HG03460 (cell line): ENCODE measurements at regions not wholly inside any gene's neighbourhood (a gene's known extent, or its start where the extent isn't known, plus 50 kb on each side); places are given as distances from the start of the nearest gene placed in this dataset.
"Not testable (repeated sequence)": the region's sequence is repeated elsewhere in the genome, so short reads cannot be mapped to it uniquely, and the experiment has no call there.

Experiments
- ATAC-seq: cut with Tn5 transposase; IDR thresholded peaks from one replicate; pipeline ENCODE4 v1.9.1; 2021; ENCODE audit not compliant: unreplicated experiment

DNA sequence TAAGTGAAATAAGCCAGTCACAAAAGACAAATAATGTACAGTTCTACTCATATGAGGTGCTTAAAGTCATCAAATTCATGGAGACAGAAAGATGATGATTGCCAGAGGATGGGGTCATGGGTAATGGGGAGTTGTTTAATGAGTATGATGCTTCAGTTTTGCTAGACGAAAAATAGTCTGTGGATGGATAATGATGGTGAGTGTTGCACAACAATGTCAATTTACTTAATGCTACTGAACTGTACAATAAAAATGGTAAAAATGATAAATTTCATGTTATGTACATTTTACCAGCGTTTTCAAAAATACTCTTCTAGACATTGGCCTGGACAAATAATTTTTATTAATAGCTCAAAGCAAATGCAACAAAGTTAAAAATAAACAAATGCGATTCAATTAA lies 118.5 kb upstream of the KYNU start:
- ATAC-seq, result no peak

DNA sequence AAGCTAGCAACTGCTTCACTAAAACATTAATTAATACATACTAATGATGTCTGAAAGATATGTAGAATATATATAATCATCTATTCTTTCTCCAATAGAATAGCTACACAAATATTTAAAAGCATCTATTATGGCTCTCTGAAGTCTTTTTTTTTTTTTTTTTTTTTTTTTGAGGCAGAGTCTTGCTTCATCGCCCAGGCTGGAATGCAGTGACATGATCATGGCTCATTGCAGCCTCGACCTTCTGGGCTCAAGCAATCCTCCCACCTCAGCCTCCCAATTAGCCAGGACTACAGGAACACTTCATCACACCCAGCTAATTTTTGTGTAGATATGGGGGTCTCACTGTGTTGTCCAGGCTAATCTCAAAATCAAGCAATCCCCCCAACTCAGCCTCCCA lies 120.4 kb upstream of the KYNU start:
- ATAC-seq, result no peak

DNA sequence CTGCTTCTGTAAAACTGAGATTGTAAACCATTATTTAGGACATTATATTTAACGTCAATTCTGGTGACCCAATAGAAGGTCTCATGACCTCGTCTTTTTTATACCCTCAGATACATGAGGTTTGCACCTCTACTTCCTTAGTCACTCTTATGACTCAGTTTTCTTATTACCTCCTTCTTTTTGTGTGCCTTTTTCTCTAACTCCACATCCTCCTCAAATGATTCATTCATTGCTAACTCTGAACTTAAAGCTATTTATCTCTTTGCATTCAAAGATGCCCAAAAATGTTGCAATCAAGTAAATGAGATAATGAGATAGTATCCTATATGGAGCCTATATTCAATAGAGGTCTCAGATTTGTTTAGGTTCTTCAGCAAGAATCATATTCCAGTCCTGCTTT lies 121.0 kb upstream of the KYNU start:
- ATAC-seq, result no peak

DNA sequence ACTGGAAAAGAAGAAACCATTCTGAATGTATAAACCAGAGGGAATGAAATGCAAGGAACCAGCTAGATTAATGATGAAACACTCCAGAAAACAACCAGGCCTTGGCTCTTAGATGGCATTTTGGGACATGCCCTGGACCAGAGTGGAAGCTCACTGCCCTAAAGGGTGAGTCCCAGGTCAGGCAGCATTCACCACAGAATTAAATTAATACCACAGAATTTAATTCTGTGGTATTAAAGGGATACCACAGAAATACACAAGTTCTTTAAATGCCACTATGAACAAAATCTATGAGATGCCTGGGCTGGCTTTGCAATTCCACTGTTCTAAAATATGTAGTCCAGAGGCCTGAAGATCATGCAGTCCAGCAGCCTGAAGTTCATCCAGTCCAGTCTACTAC lies 122.3 kb upstream of the KYNU start:
- ATAC-seq, result no peak

DNA sequence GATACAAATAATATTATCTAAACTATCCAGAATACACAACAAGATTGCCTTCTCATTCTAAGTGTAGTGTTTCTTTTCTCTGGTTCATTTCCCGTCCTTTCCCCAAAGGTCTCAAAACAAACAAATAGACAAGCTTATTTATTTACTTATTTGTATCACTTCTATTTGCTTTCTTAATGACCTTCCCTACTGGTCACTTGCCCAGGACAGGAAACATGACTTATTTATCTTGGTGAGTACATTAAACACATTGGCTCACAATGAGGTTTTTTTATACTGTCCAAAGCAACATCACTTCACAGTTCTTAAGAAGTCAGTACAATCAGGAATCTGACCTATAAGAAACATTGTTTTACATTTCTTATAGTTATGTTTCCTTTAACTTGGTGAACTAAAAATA lies 123.3 kb upstream of the KYNU start:
- no peak for ATAC-seq

DNA sequence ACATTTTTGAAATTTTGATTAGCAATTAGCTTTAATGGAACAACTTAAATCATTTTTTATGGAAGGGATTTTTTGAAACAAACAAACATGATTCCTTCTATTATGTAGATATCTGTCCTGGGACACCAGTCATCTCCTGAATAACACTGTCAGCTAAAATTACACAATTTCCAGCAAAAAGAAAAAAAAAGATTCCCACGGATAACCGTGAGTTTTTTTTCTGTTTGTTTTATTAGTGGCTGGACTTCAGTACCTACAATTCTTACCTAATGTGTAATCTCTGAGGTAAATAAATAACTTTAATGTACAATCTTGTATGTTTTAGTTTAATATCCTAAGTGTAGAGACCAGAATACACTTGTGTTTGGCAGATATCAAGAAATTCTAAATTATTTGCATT lies 126.6 kb upstream of the KYNU start:
- ATAC-seq, result no peak

DNA sequence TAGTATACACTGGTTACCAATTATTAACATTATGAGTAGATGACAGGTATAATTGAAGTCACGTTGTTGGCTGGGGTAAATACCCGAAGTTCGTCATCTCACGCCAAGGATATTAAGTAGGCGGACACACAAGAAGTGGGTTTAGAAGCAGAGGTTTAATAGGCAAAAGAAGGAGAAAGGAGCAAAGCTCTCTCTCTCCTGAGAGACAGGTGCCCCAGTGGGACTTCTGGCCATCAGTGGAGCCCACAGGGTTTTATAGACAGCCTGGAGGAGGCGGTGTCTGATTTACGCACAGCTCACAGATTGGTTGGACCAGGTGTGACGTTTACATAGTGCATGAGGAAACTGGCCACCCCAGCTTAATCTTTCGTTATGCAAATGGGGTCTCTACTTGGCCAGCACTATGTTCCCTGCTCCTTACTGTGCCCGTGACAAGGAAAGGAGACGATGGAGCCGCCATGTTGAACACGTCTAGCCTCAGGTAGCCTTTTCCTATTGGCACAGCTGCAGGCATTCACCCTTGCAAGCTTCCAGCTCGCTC lies 128.8 kb upstream of the KYNU start:
- no peak for ATAC-seq

DNA sequence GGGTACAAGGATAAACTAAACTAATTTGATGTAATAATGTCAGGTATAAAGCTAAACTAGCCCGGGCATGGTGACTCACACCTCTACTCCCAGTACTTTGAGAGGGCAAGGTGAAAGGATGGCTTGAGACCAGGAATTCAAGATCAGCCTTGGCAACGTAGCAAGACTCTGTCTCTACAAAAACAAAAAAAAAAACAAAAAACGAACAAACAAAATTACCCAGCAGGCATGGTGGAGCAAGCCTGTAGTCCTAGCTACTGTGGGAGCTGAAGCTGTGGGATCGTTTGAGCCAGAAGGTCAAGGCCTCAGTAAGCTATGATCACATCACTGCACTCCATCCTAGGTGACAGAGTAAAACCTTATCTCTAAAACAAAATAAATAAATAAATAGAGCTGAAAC lies 131.8 kb upstream of the KYNU start:
- ATAC-seq, result no peak

DNA sequence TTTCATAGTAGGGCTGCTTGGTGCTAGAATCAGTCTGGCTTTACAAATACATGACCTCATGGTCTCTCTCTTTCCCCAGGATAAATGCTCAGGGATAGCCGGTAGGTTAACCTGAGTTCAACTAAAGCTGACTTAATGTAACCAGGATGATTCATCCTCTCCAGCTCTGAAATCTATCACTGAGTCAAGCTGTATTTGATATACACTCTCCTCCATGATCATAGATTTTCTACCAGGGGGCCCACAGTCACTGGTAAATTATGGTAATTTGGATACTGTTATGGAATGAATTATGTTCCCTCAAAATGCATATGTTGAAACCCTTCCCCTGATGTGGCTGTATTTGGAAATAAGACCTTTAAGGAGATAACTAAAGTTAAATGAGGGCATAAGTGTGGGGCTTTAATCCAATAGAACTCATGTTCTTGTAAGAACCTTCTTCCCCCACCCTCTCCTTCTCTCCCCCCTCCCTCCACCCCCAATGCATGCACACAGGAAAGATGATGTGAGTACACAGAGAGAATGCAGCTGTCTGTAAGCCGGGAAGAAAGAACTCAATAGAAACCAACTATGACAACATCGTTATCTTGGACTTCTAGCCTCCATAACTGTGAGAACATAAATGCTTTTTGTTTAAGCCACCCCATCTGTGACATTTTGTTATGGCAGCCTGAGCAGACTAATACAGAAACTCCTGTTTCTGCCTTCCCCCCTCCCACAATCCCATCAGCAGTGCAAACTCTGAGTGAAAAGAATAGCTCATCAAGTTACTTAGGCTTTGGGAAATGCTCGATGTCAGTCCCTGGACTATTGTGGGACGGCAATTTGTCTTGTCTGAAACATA lies 134.9 kb upstream of the KYNU start:
- no peak for ATAC-seq

DNA sequence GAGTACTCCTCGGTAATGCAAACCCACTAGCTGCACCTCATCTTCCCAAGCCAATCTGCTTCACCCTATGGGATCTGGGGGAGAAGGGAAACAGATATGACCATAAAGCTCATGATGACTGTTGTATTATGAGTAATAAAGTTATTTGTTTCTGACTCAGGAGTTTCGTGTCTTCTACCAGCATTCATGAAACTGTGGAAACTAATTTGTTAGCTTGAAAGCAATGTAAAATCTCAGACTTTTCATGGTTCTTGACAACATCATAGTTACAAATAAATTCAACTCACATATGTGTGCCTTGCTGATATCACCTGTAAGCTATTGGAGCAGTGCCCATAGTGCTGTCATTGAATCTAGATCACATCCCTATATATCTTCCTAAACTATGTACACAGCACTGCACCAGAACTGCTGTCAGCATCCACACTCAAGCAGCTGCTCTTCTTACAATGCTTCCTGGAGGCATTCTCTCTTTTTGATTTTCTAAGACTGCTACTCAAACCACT lies 135.6 kb upstream of the KYNU start:
- ATAC-seq, result no peak

DNA sequence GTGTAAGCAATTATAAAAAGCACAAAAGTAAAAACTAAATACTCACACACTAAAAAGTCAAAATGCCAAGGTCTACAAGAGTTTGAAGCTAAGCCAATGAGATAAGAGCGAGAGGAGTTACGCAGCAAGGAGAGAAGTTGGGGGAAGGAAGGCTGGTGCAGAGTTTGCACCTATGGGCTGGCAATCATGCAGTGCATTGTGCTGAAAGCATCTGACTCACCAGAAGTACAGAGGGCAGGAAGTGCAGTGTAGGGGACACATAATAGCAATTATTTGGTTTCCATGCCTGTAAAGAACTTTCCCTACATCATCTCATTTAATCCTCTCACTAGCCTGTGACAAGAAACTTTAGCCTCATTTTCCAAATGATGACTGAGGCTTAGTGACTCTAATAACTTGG lies 142.7 kb upstream of the KYNU start:
- ATAC-seq, result no peak

DNA sequence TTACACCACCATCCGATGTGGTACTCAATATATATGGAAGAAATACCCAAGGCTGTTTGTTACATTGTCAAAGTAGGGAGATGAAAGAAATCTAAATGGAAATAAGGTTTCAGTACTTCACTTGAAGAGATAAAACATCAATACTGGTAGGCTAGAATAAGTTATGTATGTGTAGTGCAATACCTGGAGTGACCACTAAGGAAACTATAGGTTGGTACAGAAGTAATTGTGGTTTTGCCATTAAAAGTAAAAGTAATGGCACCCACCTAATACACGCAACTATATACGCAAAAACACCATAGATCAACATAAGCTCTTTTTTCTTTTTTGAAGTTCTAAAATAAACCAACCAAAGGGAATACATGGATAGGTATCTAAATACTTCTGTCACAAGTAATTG lies 143.2 kb upstream of the KYNU start:
- ATAC-seq, result no peak

DNA sequence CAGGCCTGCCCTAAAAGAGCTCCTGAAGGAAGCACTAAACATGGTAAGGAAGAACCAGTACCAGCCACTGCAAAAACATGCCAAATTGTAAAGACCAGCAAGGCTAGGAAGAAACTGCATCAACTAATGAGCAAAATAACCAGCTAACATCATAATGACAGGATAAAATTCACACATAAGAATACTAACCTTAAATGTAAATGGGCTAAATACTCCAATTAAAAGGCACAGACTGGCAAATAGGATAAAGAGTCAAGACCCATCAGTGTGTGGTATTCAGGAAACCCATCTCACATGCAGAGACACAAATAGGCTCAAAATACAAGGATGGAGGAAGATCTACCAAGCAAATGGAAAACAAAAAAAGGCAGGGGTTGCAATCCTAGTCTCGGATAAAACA lies 147.7 kb upstream of the KYNU start:
- ATAC-seq, result not testable (repeated sequence)

DNA sequence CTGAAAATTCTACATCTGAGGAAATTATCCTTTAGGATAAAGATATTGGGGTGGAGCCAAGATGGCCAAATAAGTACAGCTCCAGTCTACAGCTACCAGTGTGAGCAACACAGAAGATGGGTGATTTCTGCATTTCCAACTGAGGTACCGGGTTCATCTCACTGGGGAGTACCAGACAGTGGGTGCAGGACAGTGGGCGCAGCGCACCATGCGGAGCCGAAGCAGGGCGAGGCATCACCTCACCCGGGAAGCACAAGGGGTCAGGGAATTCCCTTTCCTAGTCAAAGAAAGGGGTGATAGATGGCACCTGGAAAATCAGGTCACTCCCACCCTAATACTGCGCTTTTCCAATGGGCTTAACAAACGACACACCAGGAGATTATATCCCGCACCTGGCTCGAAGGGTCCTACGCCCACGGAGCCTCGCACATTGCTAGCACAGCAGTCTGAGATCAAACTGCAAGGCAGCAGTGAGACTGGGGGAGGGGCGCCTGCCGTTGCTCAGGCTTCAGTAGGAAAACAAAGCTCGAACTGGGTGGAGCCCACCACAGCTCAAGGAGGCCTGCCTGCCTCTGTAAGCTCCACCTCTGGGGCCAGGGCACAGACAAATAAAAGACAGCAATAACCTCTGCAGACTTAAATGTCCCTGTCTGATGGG lies 149.5 kb upstream of the KYNU start:
- not testable (repeated sequence) for ATAC-seq

DNA sequence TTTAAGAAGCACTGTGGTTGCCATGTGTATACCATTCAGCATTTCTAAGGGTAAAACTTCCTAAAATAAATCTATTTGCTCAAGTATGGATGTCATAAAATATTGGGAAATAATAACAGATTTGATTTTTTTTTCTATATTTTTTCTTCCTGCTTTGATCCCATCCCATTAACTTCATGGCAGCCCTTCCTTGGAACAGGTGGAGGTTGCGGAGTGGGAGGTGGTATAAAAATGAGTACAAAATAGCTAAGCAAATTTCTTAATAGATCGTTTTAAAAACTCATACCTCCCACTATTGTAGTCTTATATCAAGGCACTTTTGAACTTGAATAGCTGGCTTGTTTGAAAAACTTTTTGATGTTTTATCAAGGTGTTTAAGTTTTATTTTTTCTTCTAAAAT lies 152.1 kb upstream of the KYNU start:
- ATAC-seq, result no peak

DNA sequence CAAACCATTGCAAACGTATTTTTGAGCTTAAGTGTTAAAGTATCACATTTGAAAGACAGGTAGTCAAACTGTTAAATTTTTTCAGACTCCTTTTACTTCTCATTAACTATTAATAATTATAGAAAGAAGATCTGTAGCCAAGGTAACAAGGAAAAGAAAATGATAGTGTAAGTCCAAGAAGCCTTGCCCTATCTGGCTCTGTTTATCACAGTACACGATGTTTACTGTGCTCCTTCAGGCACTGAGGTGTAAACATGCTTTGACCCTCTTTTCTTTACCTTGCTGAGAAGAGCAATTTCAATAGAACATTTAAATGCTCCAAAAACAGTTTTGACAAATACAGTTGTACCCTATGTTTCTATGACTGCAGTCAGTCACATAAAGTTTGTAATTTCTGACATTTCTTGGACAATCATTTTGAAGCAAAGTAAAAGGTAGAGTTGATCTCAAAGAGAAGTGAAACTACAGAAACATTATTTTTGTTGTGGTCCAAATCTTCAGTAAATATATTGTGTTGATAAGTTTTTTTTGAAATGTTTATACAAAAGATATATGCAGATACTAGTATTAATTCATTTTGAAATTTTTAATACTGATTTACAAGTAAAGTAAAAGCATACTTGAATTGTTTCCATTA lies 152.6 kb upstream of the KYNU start:
- no peak for ATAC-seq

DNA sequence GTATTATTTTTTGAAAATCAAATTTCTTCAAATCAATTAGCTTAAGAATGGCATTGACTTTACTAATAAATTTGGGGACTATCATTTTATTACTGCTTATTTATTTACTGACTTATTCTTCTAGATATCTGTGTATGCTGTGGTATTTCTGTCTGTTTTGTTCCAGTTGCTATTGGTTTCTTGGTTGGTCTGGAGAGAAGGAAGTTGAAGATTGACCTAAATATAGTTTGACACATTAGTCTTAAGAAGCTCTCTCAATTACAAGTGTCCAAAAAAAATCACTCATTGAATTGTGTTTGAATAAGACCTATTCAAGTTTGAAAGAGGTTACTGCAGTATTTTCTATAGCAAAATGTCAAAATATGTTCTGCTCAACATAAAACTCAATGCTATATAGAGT lies 153.3 kb upstream of the KYNU start:
- ATAC-seq, result no peak

DNA sequence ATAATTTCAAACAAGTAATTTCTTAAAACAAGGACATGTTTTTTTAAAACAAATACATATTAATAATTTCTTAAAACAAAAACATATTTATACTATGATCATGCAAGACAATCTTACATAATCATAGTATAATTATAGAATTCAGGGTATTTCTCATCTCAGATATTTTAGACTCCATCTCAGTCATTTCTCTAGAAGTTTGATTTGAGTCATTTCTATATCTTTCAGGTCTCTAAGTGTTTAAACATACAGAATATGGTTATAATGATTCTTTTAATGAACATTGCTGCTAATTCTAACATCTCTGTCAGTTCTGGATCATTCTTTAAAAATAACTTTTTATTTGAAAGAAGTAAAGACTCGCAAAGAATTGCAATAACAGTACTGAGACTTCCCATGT lies 154.2 kb upstream of the KYNU start:
- no peak for ATAC-seq

DNA sequence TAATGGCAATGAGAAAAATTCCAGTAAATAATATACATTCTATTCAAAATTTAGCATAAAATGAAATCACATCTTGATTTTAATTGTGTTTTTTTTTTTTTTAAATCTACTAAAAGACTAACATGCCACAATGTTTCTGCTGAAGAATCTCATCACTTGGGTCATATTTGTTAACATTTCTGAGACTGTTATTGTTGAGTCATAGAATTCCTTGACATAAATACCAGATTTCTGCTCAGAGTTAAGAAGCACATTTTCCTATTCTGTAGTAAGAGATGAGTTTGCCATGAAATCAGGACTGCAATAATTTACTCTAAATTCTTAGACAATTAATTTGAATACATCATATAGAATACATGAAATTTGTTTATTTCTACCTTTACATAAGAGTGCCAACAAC lies 154.9 kb upstream of the KYNU start:
- no peak for ATAC-seq

DNA sequence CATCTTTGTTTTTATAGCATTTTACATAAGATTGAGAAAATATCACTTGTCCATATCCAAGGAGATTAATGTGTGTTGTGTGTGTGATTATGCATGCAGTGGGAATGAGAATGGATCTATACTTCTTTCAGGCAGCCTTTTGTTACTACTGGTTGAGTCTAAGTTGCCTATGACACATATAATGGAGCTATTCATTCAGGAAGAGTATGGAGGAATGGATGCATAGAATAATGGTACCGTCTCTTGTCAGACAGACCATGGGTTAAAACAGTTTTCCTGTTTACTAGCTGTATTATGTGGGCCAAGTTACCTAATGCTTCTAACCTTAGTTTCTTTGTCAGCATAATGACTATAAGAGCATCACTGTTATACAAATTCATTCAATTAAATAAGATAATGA lies 155.4 kb upstream of the KYNU start:
- no peak for ATAC-seq

DNA sequence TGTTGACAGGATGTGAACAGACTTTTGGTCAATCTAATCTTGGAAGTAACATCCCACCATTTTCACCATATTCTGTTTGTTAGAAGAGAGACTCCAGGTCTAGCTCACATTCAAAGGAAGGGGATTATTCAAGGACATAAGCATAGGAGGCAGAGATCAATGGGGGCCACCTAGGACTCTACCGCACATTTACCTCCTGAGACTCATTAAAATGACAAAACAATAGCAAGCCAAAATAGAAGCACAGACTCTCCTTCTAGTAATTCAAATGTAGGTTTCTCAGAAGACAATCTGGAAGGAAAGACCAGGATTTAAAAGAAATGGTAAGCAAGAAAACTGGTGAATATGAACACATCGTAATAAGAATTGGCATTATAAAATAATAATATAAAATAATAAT lies 156.4 kb upstream of the KYNU start:
- no peak for ATAC-seq
